AG10803 (cell line): ENCODE measurements at regions not wholly inside any gene's neighbourhood (a gene's known extent, or its start where the extent isn't known, plus 50 kb on each side); places are given as distances from the start of the nearest gene placed in this dataset.
A peak's percentile ranks its signal among the peaks of the same experiment; 100 is the strongest.

Source experiments
- DNase-seq: peaks from one replicate; pipeline ENCODE4 v3.0.0; 2010; ENCODE audit warnings: low read depth
- H3K4me3 ChIP-seq: 2 replicates; pipeline ENCODE4 v1.5.1; 2011; ENCODE audit warnings: mild to moderate bottlenecking, low read length, control low read depth
- TF ChIP-seq, protein P1 (sequence below): conservative IDR thresholded peaks from 2 replicates; pipeline ENCODE4 v1.5.1; 2011; ENCODE audit warnings: mild to moderate bottlenecking, low read length, control low read depth, inconsistent platforms

DNA sequence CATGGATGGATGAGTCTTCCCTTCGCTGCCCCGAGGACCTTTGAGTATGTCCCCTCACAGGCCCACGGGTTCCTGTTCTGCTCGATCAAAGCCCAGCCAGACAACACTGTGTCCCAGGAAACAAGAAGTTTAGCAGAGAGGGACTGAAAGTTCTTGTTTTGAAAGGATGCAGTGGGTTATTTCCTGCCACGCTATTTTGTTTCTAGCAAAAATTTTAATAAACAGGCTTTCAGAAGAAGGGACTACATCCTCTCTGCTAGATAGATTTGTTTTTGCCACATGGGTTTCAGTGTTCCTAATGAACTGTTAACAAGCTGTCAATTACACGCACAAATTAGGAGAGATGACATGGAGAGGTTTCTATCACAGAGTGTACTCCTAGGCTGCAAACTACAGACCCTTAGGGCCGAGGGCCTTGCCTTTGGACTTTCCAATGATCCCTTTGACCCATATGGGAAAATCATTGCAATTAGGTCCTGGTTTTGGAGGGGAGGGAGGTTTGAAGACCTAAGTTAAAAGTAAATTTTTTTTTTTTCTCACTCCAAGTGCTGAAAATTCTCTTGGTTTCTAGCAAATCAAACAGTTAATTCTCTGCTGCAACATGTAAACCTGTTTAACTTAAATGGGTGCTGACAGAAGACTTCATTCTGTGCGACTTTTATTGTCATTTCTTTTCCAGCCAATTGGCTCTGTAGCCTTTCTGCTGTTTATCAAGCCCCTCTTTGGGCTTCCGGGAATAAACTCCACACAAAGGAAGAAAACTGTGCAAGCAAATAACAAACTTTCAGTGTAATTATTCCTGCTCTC lies 81.4 kb downstream of the RCN1 start:
- TF ChIP-seq, protein P1, sequence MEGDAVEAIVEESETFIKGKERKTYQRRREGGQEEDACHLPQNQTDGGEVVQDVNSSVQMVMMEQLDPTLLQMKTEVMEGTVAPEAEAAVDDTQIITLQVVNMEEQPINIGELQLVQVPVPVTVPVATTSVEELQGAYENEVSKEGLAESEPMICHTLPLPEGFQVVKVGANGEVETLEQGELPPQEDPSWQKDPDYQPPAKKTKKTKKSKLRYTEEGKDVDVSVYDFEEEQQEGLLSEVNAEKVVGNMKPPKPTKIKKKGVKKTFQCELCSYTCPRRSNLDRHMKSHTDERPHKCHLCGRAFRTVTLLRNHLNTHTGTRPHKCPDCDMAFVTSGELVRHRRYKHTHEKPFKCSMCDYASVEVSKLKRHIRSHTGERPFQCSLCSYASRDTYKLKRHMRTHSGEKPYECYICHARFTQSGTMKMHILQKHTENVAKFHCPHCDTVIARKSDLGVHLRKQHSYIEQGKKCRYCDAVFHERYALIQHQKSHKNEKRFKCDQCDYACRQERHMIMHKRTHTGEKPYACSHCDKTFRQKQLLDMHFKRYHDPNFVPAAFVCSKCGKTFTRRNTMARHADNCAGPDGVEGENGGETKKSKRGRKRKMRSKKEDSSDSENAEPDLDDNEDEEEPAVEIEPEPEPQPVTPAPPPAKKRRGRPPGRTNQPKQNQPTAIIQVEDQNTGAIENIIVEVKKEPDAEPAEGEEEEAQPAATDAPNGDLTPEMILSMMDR, result no peak
- H3K4me3 ChIP-seq, result no peak overlapping the region; the same call in 1 of the 2 replicates

DNA sequence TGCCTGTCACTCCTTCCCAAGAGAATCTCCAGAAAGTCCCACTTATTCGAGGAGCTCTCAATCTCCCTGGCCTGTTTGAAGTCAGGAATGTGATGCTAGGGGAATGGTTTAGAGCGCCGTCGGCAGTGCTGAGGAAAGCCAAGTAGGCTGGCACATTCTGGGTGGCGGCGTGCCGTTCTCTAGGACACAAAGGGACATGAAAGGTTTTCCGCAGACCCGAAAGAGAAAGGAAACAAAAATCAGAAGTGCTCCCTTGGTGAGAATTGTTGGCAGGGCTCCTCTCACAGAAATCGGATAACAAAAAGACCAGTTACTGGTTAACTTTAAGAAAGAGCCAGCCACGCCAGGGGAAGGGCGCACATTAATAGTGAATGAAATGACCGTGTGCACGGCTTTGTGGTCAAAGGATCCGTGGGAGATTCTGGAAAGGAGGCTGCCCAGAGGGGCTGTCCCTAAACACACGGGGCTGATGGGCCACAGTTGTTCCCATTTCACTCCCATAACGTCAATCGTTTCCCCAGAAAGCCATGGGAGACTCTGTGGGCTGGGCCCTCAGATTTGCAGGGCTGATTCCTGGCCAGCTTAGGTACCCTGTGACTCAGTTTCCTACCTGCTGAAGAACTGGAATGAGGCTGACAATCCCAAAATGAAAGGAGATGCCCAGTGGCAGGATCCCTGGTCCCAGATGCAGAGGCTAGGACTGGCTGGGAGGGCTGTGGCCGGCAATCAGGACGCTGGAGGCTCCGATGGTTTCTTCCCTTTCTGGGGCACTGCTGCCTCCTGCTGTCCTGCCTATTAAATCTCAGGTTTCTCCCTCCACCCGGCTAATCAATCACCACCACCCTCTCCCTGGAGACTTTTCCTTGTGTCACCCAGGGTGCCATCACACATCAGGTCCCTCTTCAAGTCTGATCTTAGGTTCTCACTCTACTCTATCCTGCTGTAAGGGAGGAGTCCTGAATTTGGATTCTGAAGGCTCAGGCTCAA lies 82.3 kb downstream of the RCN1 start:
- TF ChIP-seq, protein P1, result peak; percentile 83
- peak; percentile 67 for DNase-seq
- H3K4me3 ChIP-seq, result peak overlapping the region; percentile 52

More for the DNA sequence above, 81.4 kb downstream of the RCN1 start:
- DNase-seq, result no peak

DNA sequence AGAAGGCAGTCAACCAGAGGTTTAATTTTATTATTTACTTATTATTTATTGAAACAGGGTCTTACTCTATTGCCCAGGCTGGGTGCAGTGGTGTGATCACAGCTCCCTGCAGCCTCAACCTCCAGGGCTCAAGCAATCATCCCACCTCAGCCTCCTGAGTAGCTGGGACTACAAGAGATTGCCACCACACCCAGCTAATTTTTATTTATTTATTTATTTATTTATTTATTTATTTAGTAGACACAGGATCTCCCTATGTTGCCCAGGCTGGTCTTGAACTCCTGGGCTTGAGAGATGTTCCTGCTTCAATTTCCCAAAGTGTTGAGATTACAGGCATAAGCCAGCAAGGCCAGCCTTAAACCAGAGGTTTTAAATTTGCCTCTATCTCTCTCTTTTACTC lies 83.1 kb downstream of the RCN1 start:
- H3K4me3 ChIP-seq, result no peak overlapping the region
- no peak for DNase-seq
- TF ChIP-seq, protein P1, result no peak

DNA sequence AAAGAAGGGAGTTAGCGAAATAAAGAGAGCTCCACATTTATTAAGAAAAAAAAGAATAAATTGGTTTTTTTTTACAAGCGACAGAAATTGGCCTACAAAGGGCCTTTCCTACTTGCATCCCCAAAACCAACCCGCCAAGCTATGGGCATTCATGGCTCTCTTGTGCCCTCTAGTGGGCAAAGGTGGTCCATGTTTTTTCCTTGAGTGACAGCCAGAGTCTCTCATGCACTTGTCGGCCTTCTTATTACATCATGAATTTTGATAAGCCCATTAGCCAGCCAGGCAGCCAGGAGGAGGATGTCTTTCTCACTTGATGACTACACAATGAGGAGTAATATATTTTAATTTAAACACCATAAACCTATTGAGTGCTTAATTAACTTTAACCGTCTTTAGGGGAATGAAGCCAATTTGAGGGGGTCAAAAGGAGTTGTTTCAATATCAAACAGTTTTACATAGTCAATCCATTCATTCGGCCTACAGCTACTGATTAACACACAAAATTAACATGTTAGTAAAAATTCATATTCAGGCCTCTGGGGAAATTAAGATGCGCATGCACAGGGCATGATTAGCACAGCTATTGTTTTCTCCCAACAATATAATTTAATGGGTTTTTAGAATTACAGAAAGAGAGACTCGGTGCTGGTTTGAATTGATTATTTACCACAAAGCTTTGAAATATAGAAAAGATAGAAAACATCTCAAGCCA lies 85.5 kb downstream of the RCN1 start:
- no peak overlapping the region for H3K4me3 ChIP-seq
- TF ChIP-seq, protein P1, result peak; percentile 93
- peak; percentile 72 for DNase-seq

DNA sequence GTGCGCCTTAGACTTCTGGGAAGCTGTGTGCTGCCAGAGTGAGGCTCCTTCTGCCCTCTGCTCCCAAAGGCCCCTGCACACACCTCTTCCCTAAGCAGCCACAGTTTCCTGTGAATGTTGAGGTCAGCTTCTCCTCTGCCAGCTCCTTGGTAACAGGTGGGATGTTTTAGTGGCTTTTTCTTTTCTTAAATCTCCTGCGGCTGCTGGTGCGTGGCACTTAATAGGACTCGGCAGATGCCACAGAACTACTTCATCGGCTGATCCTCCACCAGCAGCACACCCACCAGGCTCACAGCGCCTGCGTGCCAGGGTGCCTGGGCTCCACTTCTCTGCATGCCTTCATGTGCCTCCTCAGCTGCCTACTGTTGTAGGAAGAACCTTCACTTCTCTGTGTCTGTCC lies 87.8 kb downstream of the RCN1 start:
- TF ChIP-seq, protein P1, result no peak
- H3K4me3 ChIP-seq, result no peak overlapping the region
- DNase-seq, result no peak

DNA sequence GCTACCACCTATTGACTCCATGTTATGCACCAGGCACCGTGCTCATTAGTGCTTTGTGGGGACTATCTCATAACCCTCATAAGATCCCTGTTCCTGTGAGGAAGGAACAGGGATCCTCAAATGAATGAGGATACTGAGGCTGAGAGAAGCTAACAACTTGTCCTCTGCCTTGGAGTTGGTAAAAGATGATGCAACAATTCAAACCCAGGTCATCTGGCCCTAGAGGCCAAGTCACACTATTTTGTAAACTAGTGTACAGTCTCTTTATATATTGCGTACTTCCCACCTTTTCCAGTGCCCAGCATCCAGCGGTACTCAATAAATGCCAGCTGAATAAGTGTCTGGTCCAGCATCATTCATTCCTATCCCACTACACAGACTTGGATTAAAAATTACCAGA lies 92.6 kb downstream of the RCN1 start:
- TF ChIP-seq, protein P1, result no peak
- no peak overlapping the region for H3K4me3 ChIP-seq
- no peak for DNase-seq
